H4 (cell line): ENCODE measurements at regions not wholly inside any gene's neighbourhood (a gene's known extent, or its start where the extent isn't known, plus 50 kb on each side); places are given as distances from the start of the nearest gene placed in this dataset.

Experiments used
- DNase-seq: peaks from one replicate; pipeline ENCODE4 v3.0.0-alpha.2; 2015; ENCODE audit warnings: low spot score

- DNase-seq: no peak
Measured at GRCh38 chr5:173741729-173742431, 125.4 kb upstream of the BOD1 start.

DNA sequence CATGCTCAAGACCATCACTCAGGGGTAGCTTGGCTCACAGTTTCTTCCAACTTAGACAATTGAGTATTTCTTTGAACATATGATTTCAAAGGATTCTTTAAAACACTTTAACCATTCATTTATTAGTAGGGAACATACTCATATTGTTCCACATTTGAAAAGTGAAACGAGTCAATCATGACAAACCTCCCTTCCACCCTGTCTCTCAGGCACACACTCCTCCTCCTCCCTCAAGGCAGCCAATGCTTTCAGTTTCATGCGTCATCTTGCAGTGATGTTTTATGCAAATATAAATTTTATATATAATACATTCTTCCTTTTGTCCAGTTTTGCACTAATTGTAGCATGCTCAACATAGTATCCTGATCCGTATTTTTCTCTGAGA, 126.0 kb upstream of the BOD1 start:
- no peak for DNase-seq

GRCh38 chr5:173743641-173744343, 127.3 kb upstream of the BOD1 start:
- no peak for DNase-seq

GRCh38 chr5:173744551-173744950, 128.1 kb upstream of the BOD1 start:
- no peak for DNase-seq

GRCh38 chr5:173745123-173745522, 128.7 kb upstream of the BOD1 start:
- no peak for DNase-seq

GRCh38 chr5:173745557-173745956, 129.1 kb upstream of the BOD1 start:
- DNase-seq: no peak

DNA sequence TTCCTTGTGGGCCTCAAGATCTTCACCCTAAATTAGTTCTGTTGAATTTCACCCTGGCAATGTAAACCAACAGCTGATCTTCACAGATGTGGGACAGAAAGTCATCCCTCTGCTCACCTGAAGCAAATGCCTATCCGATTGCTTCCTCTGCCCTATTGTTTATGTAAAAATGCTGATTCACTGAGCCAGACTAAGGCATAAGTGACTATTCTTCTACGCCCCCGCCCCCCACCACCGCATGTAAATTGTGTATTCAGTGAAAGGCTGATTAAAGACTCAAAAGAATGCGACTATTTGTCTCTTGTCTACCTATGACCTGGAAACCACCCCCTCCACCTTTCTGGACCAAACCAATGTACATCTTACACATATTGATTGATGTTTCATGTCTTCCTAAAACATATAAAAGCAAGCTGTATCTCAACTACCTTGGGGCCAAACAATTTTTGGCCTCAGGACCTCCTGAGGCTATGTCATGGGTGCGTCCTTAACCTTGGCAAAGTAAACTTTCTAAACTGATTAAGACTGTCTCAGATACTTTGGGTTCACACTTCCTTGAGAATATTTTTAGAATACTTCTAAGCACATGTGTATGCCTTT, 129.7 kb upstream of the BOD1 start:
- peak; percentile 75 for DNase-seq

GRCh38 chr5:173747876-173748275, 131.4 kb upstream of the BOD1 start:
- no peak for DNase-seq

DNA sequence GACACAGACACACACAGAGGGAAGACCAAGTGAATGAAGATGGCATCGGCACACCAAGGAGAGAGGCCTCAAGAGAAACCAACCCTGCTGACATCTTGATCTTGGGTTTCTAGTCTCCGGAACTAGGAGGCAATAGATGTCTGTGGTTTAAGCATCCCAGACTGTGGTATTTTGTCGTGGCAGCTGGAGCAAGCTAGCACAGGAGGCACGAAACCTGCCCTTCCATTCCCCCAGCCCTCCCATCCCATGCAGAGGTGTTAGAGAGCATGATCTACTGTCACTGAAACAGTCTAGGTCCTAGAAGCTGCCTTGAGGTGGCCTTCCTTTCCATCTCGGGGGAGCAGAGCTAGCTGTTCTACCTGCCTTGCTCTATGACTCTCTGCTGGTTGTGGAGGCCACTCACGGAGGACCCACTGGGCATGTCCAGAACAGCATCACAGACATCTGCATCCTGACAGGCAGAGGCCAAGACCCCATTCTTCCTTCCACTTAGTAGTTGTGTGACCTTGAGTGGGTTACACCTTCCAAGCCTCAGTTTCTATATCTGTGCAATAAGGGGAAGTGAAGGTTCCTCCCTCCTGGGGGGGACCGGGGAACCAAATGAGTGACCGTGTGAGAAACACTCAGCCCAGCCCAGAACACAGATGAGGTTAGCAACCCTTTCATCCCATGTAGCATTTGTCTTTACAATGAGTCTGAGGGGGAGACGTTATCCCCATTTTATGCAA, 134.3 kb upstream of the BOD1 start:
- no peak for DNase-seq

- no peak for DNase-seq
Measured at GRCh38 chr5:173751266-173751600, 134.8 kb upstream of the BOD1 start.

DNA sequence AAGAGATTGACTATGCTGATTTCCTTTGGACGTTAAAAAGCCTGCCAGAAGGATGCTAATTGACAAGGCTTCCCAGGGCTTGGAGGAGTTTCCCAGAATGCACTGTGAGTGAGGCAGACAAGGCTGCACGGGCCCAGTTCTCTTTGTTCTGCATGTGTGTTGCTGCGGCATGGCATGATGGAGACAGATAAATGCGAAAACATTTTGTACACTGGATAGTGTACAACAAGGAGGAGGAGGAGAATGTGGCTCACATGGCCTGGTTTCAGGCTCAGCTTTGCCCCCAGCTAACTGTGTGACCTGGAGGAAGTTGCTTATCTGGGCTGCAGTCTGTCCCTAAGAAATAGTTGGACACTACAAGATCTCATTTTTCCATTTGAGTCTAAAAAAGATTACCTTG, 135.5 kb upstream of the CPEB4 start:
- DNase-seq: no peak

GRCh38 chr5:173753307-173754168, 134.6 kb upstream of the CPEB4 start:
- peak; percentile 80 for DNase-seq

- DNase-seq: no peak
Measured at GRCh38 chr5:173755319-173755718, 132.8 kb upstream of the CPEB4 start.

DNA sequence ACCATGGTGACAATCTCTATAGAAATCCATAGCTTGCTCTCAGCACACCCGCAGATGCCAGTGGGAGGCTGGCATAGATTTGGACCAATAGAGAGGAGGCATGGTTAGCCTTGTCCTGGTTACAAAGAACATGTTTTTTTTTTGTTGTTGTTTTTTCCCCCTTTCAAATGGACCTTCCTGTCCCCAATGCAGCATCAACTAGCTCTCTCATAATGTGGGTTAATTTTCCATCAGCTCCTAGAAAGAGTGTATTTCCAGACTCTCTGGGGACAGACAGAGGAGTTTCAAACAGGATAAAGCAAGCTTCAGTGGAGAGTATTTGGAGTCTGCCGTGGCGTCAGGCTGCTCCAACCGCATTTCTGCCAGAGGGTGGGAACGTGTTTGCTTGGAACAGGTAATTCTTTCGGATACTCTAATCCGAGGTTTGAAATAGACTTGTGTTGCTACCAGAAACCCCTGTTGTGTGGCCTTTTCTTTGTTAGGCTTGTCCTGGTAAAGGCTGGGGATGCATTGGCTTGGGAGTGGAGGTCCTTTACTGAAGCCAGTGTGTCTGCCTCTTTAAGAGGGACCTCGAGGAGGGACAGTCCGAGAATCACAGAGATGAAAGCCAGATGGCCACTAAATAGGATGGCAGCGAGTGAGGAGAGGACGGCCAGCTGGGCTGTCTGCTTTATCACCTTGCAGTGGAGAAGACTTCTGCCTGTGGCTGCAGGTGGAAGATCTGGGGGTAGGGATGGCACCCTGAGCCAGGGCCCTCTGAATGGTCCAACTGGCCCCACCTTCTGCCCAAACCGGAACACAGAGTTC, 130.5 kb upstream of the CPEB4 start:
- DNase-seq: no peak

DNA sequence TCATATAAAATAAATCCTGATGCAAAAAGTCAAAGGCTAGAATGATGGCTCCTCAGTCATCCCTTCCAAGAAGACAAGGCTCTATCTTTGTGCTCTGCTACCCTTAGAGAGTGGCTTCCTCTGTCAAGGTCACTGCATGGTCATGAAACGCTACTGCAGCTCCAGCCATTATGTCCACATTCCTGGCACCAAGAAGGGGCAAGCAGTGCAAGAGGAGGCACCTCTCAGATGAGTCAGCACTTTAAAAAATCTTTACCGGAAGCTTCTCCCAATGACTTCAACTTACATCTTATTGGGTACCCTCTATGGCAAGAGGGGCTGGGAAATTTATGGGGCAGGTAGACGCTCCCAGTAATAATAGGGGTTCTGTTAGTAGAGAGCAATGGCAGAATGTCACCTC, 129.5 kb upstream of the CPEB4 start:
- no peak for DNase-seq

DNA sequence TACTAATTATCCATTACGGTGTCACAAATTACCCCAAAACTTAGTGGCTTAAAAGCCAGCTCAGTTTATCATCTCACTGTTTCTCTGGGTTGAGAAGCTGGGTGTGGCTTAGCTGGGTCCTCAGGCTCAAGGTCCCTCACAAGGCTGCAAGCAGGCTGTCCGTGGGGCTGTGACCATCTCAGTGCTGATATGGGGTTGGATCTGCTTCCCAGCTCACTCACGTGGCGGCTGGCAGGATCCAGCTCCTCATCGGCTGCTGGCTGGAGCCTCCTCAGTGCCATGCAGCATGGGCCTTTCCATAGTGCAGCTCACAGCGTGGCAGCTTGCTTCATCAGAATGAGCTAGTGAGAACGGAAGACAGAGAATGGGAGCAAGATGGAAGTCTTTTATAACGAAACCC, 128.5 kb upstream of the CPEB4 start:
- DNase-seq: no peak

DNA sequence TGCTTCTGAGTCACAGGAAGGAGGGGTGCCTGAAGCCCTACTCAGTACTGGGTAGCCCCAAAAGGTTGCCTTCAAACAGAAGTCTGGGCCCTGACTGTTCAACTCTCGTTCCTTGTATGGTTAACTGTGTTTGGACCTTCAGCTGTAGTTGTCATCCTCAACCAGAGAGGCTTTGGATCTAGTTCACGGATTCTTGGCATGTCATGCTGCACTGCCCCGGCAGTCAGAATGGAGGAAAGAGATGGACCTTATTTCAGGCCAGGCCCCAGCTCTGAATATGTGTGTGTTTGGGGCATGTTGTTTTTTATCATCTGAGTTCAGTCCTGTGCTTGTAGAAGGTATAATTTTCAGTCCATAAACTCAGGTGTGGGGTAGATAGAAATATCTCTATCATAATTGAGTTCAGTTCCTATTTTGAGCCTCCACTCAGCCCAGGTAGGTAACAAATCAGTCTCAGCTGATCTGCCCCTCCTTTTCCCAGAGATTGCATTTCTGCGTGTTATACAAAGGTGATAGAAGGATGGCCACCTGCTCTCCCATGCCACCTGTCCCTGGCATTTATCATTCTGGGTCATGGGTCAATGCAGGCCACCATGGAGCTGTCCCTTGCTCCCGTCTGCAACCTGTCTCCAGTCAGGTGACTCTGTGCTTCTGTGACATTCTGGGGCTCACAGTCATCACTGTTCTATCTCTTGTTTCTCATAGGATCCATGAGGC, 127.5 kb upstream of the CPEB4 start:
- DNase-seq: no peak

DNA sequence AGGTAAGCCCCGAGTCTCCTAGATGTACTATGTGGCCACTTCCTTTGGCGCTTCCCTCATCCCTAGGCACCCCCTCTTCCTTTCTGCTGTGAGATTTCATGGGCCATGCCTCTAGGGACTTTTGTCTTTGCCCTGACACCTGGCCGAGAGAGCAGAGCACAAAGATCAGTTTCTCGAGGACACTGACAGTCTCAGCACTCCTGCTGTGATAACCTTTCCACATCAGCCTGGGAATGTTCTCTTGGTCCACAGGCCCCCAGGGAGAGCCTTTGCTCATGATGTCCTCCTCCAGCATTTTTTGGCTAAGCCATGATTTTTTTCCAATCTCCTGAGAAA, 127.0 kb upstream of the CPEB4 start:
- no peak for DNase-seq

- DNase-seq: no peak
Measured at GRCh38 chr5:173762045-173762444, 126.1 kb upstream of the CPEB4 start.

DNA sequence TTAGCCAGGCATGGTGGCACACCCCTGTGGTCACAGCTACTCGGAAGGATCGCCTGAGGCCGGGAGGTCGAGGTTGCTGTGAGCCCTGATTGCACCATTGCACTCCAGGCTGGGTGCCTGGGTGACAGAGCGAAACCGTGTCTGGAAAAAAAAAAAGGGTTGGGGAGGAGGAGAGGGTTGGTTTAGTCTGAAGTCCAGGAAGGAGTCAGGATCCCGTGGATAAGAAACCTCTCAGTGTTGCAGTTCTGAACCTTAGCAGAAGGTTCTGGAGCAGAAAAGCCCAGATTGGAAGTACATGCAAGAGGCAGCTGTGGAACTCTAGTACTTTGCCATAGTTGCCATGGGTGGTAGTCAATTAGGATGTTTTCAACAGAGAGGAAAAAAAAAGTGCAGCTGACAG, 125.2 kb upstream of the CPEB4 start:
- no peak for DNase-seq
